ENCODE measurements at regions not wholly inside any gene's neighbourhood (a gene's known extent, or its start where the extent isn't known, plus 50 kb on each side); places are given as distances from the start of the nearest gene placed in this dataset.

DNA sequence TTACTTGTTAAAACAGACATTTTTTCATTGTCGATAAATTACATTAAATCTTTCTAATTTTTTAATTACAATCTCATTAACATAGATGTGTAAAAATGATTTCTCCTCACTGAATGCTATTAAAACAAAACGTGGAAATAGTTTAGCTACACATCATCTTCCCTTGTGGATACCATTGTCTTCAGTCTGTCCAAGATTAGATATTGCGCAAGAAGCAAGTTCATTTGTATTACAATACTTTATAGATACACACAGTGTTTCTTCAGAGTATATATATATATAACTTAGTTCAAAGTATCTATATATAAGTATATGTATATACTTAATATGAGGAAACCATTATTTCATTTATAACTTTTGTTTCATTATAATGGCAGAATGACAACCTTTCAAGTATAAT is 883.3 kb upstream of the CNTN5 start:
- no peaks in the 10 kb centered on the region for H4K20me1 ChIP-seq (ENCODE audit: control insufficient read depth, insufficient read depth)
- no peaks in the 10 kb centered on the region for H3K4me1 ChIP-seq (ENCODE audit: control insufficient read depth, insufficient read depth, low read length)
- no peaks in the 10 kb centered on the region for H3K27me3 ChIP-seq (replicated peaks in 1 of 2; ENCODE audit: control insufficient read depth in 2 of 2, insufficient read depth in 2 of 2, low read length in 1 of 2)
- RAD21 ChIA-PET (ENCODE audit: unreplicated experiment), result no interaction called here
- no peak for TF ChIP-seq MXI1 (IDR thresholded peaks at IDR 0.05; ENCODE audit: low read depth, low read length)
- TF ChIP-seq, protein P1, sequence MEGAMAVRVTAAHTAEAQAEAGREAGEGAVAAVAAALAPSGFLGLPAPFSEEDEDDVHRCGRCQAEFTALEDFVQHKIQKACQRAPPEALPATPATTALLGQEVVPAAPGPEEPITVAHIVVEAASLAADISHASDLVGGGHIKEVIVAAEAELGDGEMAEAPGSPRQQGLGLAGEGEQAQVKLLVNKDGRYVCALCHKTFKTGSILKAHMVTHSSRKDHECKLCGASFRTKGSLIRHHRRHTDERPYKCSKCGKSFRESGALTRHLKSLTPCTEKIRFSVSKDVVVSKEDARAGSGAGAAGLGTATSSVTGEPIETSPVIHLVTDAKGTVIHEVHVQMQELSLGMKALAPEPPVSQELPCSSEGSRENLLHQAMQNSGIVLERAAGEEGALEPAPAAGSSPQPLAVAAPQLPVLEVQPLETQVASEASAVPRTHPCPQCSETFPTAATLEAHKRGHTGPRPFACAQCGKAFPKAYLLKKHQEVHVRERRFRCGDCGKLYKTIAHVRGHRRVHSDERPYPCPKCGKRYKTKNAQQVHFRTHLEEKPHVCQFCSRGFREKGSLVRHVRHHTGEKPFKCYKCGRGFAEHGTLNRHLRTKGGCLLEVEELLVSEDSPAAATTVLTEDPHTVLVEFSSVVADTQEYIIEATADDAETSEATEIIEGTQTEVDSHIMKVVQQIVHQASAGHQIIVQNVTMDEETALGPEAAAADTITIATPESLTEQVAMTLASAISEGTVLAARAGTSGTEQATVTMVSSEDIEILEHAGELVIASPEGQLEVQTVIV (IDR thresholded peaks at IDR 0.05; ENCODE audit: borderline replicate concordance, partially characterized antibody), result no peak
- TF ChIP-seq, protein P2, sequence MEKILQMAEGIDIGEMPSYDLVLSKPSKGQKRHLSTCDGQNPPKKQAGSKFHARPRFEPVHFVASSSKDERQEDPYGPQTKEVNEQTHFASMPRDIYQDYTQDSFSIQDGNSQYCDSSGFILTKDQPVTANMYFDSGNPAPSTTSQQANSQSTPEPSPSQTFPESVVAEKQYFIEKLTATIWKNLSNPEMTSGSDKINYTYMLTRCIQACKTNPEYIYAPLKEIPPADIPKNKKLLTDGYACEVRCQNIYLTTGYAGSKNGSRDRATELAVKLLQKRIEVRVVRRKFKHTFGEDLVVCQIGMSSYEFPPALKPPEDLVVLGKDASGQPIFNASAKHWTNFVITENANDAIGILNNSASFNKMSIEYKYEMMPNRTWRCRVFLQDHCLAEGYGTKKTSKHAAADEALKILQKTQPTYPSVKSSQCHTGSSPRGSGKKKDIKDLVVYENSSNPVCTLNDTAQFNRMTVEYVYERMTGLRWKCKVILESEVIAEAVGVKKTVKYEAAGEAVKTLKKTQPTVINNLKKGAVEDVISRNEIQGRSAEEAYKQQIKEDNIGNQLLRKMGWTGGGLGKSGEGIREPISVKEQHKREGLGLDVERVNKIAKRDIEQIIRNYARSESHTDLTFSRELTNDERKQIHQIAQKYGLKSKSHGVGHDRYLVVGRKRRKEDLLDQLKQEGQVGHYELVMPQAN (conservative IDR thresholded peaks at IDR 0.05), result no peak
- TF ChIP-seq SUPT20H (IDR thresholded peaks at IDR 0.05; ENCODE audit: borderline replicate concordance, control insufficient read depth, low read depth, low read length), result no peak
- TF ChIP-seq EGR1 (IDR thresholded peaks at IDR 0.05; ENCODE audit: borderline replicate concordance in 1 of 2, low read depth in 2 of 2, low read length in 2 of 2), result no peak
- TF ChIP-seq, protein P3, sequence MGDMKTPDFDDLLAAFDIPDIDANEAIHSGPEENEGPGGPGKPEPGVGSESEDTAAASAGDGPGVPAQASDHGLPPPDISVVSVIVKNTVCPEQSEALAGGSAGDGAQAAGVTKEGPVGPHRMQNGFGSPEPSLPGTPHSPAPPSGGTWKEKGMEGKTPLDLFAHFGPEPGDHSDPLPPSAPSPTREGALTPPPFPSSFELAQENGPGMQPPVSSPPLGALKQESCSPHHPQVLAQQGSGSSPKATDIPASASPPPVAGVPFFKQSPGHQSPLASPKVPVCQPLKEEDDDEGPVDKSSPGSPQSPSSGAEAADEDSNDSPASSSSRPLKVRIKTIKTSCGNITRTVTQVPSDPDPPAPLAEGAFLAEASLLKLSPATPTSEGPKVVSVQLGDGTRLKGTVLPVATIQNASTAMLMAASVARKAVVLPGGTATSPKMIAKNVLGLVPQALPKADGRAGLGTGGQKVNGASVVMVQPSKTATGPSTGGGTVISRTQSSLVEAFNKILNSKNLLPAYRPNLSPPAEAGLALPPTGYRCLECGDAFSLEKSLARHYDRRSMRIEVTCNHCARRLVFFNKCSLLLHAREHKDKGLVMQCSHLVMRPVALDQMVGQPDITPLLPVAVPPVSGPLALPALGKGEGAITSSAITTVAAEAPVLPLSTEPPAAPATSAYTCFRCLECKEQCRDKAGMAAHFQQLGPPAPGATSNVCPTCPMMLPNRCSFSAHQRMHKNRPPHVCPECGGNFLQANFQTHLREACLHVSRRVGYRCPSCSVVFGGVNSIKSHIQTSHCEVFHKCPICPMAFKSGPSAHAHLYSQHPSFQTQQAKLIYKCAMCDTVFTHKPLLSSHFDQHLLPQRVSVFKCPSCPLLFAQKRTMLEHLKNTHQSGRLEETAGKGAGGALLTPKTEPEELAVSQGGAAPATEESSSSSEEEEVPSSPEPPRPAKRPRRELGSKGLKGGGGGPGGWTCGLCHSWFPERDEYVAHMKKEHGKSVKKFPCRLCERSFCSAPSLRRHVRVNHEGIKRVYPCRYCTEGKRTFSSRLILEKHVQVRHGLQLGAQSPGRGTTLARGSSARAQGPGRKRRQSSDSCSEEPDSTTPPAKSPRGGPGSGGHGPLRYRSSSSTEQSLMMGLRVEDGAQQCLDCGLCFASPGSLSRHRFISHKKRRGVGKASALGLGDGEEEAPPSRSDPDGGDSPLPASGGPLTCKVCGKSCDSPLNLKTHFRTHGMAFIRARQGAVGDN (IDR thresholded peaks at IDR 0.05), result no peak
- 40% methylated on average over 3 of the region's 3 CpGs for WGBS (ENCODE audit: insufficient coverage, insufficient replicate concordance, low lambda C conversion rate, missing lambda C conversion rate)
- H3K79me2 ChIP-seq (ENCODE audit: control insufficient read depth, insufficient read depth, low read length), result no peaks in the 10 kb centered on the region
- intact Hi-C loops (cut with micrococcal nuclease; ENCODE audit: unreplicated experiment), result no loop called here
- no peak overlapping the region for H3K9ac ChIP-seq (ENCODE audit: control insufficient read depth, insufficient read depth, low read length)
- FAIRE-seq (no peak), DNase-seq (ENCODE audit: low read depth, low spot score) (no peak), ATAC-seq (no peak)
- SMC1A ChIA-PET (ENCODE audit: uncharacterized antibody, unreplicated experiment), result no interaction called here
- no TSS peak for BruUV-seq (replicated peaks)
- POLR2A ChIA-PET, result no interaction called here
- H3K4me3 ChIP-seq, result no peak overlapping the region
- CTCF ChIA-PET, result no interaction called here
- no peak overlapping the region for H2AFZ ChIP-seq (ENCODE audit: control insufficient read depth, low read depth, low read length)
- H3K27ac ChIP-seq (ENCODE audit: control insufficient read depth, insufficient read depth), result no peak overlapping the region
- H3K36me3 ChIP-seq (ENCODE audit: control insufficient read depth in 2 of 2, insufficient read depth in 2 of 2, low read length in 1 of 2), result no peaks in the 10 kb centered on the region
- no peaks in the 10 kb centered on the region for H3K9me3 ChIP-seq (replicated peaks; ENCODE audit: control insufficient read depth, insufficient read depth, low read length)
- in situ Hi-C loops (cut with MboI), result no loop called here
- H3K4me2 ChIP-seq (ENCODE audit: control insufficient read depth, insufficient read depth), result no peak overlapping the region

Data from GM12878 (cell line).